K562 (cell line): ENCODE measurements at regions not wholly inside any gene's neighbourhood (a gene's known extent, or its start where the extent isn't known, plus 50 kb on each side); places are given as distances from the start of the nearest gene placed in this dataset.

Experiments
- SMAD1 ChIP-seq: fragments of 150-350 bp; IDR thresholded peaks from 2 replicates; pipeline ENCODE4 v1.6.1; 2014; ENCODE audit warnings: low read length, low read depth; ENCODE audit not compliant: partially characterized antibody
- SNRNP70 ChIP-seq: fragments of 200-400 bp; formaldehyde crosslinking; optimal IDR thresholded peaks from 2 replicates; pipeline ENCODE3; 2017; ENCODE audit warnings: low read depth, low read length
- SRSF9 ChIP-seq: fragments of 200-400 bp; formaldehyde crosslinking; IDR thresholded peaks from 2 replicates; pipeline ENCODE4 v1.6.1; 2017; ENCODE audit warnings: low read depth, low read length, borderline replicate concordance
- TAF7 ChIP-seq: fragments of 450-650 bp; IDR thresholded peaks from 2 replicates; pipeline ENCODE4 v1.6.1; 2016; ENCODE audit warnings: missing genetic modification characterization, missing compliant biosample characterization
- TBP ChIP-seq: optimal IDR thresholded peaks from 2 replicates; pipeline ENCODE3; 2011; ENCODE audit warnings: low read depth, low read length, improper control_type of control experiment
- TCF7L2 ChIP-seq: fragments of 150-350 bp; IDR thresholded peaks from 2 replicates; pipeline ENCODE4 v1.6.1; 2016; ENCODE audit warnings: low read depth, mild to moderate bottlenecking, low read length, moderate library complexity
- TOE1 ChIP-seq, 2 experiments: fragments of 450-650 bp in 1 of 2; sonication (generic) in 1 of 2; formaldehyde crosslinking in 1 of 2; IDR thresholded peaks; 2 replicates each; pipeline versions ENCODE4 v1.7.1 to v1.8.0; 2016 to 2022; ENCODE audit warnings: borderline replicate concordance in 2 of 2, mild to moderate bottlenecking in 2 of 2, antibody characterized with exemption in 1 of 2, inconsistent platforms in 1 of 2, low read depth in 1 of 2, missing genetic modification reagents in 1 of 2, moderate library complexity in 1 of 2
- TF ChIP-seq, protein P1 (sequence below): fragments of 450-650 bp; IDR thresholded peaks from 2 replicates; pipeline ENCODE4 v1.6.1; 2017; ENCODE audit warnings: antibody characterized with exemption, mild to moderate bottlenecking

DNA sequence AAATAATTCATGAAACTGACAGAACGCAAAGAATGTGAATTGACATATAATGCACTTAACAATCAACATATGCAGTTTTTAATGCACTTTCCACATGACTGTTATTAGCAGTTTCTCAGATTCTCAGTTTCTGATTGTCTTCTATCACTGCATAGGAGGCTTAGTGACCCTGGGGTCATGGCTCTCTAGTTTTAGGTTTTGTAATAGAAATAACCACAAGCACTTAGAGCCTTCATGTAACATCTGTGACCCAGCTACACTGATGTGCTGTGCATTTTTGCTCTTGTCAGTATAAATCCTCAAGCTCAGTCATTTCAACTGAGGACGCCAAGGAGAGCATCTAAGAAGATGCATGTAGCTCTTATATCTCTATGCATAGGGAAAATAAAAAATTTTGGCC lies 163.1 kb upstream of the IZUMO3 start (continued):
- no peak for TF ChIP-seq TAF7 (tag)
- no peak for TF ChIP-seq TCF7L2
- no peak for TF ChIP-seq SRSF9
- TF ChIP-seq SMAD1: no peak
- no peak for TF ChIP-seq SNRNP70
- TF ChIP-seq, protein P1, sequence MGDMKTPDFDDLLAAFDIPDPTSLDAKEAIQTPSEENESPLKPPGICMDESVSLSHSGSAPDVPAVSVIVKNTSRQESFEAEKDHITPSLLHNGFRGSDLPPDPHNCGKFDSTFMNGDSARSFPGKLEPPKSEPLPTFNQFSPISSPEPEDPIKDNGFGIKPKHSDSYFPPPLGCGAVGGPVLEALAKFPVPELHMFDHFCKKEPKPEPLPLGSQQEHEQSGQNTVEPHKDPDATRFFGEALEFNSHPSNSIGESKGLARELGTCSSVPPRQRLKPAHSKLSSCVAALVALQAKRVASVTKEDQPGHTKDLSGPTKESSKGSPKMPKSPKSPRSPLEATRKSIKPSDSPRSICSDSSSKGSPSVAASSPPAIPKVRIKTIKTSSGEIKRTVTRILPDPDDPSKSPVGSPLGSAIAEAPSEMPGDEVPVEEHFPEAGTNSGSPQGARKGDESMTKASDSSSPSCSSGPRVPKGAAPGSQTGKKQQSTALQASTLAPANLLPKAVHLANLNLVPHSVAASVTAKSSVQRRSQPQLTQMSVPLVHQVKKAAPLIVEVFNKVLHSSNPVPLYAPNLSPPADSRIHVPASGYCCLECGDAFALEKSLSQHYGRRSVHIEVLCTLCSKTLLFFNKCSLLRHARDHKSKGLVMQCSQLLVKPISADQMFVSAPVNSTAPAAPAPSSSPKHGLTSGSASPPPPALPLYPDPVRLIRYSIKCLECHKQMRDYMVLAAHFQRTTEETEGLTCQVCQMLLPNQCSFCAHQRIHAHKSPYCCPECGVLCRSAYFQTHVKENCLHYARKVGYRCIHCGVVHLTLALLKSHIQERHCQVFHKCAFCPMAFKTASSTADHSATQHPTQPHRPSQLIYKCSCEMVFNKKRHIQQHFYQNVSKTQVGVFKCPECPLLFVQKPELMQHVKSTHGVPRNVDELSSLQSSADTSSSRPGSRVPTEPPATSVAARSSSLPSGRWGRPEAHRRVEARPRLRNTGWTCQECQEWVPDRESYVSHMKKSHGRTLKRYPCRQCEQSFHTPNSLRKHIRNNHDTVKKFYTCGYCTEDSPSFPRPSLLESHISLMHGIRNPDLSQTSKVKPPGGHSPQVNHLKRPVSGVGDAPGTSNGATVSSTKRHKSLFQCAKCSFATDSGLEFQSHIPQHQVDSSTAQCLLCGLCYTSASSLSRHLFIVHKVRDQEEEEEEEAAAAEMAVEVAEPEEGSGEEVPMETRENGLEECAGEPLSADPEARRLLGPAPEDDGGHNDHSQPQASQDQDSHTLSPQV: no peak
- TF ChIP-seq TBP: no peak
- no peak for TF ChIP-seq TOE1 (IDR thresholded peaks at IDR 0.05; ENCODE audit: borderline replicate concordance)
- no peak for TF ChIP-seq TOE1 (CRISPR knock-in tag; IDR thresholded peaks at IDR 0.05; ENCODE audit: borderline replicate concordance, low read depth)
- TF ChIP-seq, all 486 proteins: peak for 0
